ENCODE measurements at regions not wholly inside any gene's neighbourhood (a gene's known extent, or its start where the extent isn't known, plus 50 kb on each side); places are given as distances from the start of the nearest gene placed in this dataset.

GRCh38 chr15:93317772-93318171, 228.8 kb upstream of the RGMA start:
- H3K14ac ChIP-seq (replicated peaks; ENCODE audit: low read depth, low read length), result no peak overlapping the region
- no peak overlapping the region for H3K27ac ChIP-seq (ENCODE audit: insufficient read depth, low read length)
- POLR2A ChIA-PET (ENCODE audit: unreplicated experiment), result no interaction called here
- no peaks in the 10 kb centered on the region for H4K20me1 ChIP-seq (ENCODE audit: insufficient read depth, low read length)
- no peak for ATAC-seq (ENCODE audit: low read depth)
- H3K4me3 ChIP-seq (ENCODE audit: insufficient read depth, low read depth, low read length), result no peak overlapping the region
- no peak overlapping the region for H3K18ac ChIP-seq (ENCODE audit: low read depth, low read length)
- no peaks in the 10 kb centered on the region for H3K9me1 ChIP-seq (ENCODE audit: insufficient read depth, low read length)
- no peak overlapping the region for H2AK9ac ChIP-seq (replicated peaks; ENCODE audit: low read depth, low read length, poor library complexity)
- peaks cover 40% of the 10 kb centered on the region for H3K9me3 ChIP-seq (ENCODE audit: control insufficient read depth, insufficient read depth, low read length)
- no peak overlapping the region for H4K5ac ChIP-seq (ENCODE audit: low read depth, low read length)
- H3K23ac ChIP-seq (ENCODE audit: low read depth, low read length), result no peak overlapping the region
- BruUV-seq (replicated peaks), result no TSS peak
- no peak overlapping the region for H2AFZ ChIP-seq (replicated peaks; ENCODE audit: low read length, poor library complexity)
- no peaks in the 10 kb centered on the region for H3K79me1 ChIP-seq (ENCODE audit: low read depth in 1 of 2, low read length in 2 of 2)
- no peak overlapping the region; the same call in 1 of the 2 replicates for H3K56ac ChIP-seq (ENCODE audit: extremely low read depth, insufficient read depth, low read length)
- no peak overlapping the region for H2BK5ac ChIP-seq (ENCODE audit: low read depth, low read length, poor library complexity, severe bottlenecking)
- no peaks in the 10 kb centered on the region for H3K36me3 ChIP-seq (ENCODE audit: control insufficient read depth, insufficient read depth, low read length)
- intact Hi-C loops (cut with micrococcal nuclease), result no loop called here
- no peak overlapping the region for H4K91ac ChIP-seq (ENCODE audit: insufficient read depth, low read depth, low read length)
- no peak overlapping the region for H4K8ac ChIP-seq (ENCODE audit: low read depth in 2 of 2, low read length in 2 of 2)
- no peak overlapping the region for H2BK120ac ChIP-seq (ENCODE audit: low read depth, low read length)
- no peaks in the 10 kb centered on the region for H3K27me3 ChIP-seq (ENCODE audit: control insufficient read depth, insufficient read depth, low read length)
- H3K4me2 ChIP-seq (ENCODE audit: low read depth, low read length), result no peak overlapping the region
- H2BK15ac ChIP-seq (ENCODE audit: low read depth, low read length), result no peak overlapping the region
- no peak for DNase-seq
- dilution Hi-C loops (cut with HindIII; ENCODE audit: low sequenced_read_pairs, unreplicated experiment), result no loop called here
- no peak overlapping the region for H3K9ac ChIP-seq (ENCODE audit: low read depth, low read length)
- WGBS, 2 experiments (ENCODE audit: extremely low coverage in 2 of 2, insufficient read length in 1 of 2), result no CpG with 5 or more reads among the region's 4 CpGs
- H2BK20ac ChIP-seq (ENCODE audit: low read depth, low read length), result no peak overlapping the region
- CTCF ChIA-PET, result no interaction called here
- no peak for TF ChIP-seq RAD21 (IDR thresholded peaks at IDR 0.05; ENCODE audit: low read length)
- TF ChIP-seq MAFK (IDR thresholded peaks at IDR 0.05; ENCODE audit: low read depth, low read length), result no peak
- TF ChIP-seq, protein P1, sequence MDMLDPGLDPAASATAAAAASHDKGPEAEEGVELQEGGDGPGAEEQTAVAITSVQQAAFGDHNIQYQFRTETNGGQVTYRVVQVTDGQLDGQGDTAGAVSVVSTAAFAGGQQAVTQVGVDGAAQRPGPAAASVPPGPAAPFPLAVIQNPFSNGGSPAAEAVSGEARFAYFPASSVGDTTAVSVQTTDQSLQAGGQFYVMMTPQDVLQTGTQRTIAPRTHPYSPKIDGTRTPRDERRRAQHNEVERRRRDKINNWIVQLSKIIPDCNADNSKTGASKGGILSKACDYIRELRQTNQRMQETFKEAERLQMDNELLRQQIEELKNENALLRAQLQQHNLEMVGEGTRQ (IDR thresholded peaks at IDR 0.05; ENCODE audit: low read depth, low read length), result no peak
- no peak for TF ChIP-seq SMC3 (IDR thresholded peaks at IDR 0.05; ENCODE audit: low read depth, low read length)
- no peak for TF ChIP-seq MXI1 (IDR thresholded peaks at IDR 0.05; ENCODE audit: borderline replicate concordance, low read depth, low read length)
- H2AK5ac ChIP-seq (ENCODE audit: low read depth, low read length), result no peak overlapping the region
- in situ Hi-C loops (cut with MboI; ENCODE audit: low sequenced_read_pairs), result no loop called here
- H3K4me1 ChIP-seq (ENCODE audit: control insufficient read depth, insufficient read depth, low read length), result no peaks in the 10 kb centered on the region
- H3K4ac ChIP-seq (ENCODE audit: low read depth, low read length), result no peak overlapping the region
